OCI-LY7 (cell line): ENCODE measurements at regions not wholly inside any gene's neighbourhood (a gene's known extent, or its start where the extent isn't known, plus 50 kb on each side); places are given as distances from the start of the nearest gene placed in this dataset.

Experiments used
- BruUV-seq: library from RNA; stranded (reverse); fragments of 400-500 nt; replicated peaks from 2 replicates; lab custom pipeline; 2021; lab: Mats Ljungman, UMichigan
- CTCF ChIA-PET: fragments of 300-600 bp; sonication (Branson Sonifier 250); formaldehyde crosslinking; loops from one replicate; lab custom pipeline; 2022; ENCODE audit warnings: antibody characterized with exemption; ENCODE audit not compliant: unreplicated experiment; lab: Charles Lee
- POLR2A ChIA-PET: fragments of 300-600 bp; sonication (Branson Sonifier 250); formaldehyde crosslinking; loops from one replicate; lab custom pipeline; 2022; ENCODE audit warnings: antibody characterized with exemption; lab: Charles Lee
- DNase-seq: peaks from one replicate; pipeline ENCODE4 v3.0.0-alpha.2; 2015; ENCODE audit warnings: low spot score
- H2AFZ ChIP-seq: fragments of 200-600 bp; sonication (generic), shearing (Covaris generic); 2 replicates; pipeline ENCODE4 v1.6.1; 2014; ENCODE audit warnings: mild to moderate bottlenecking, antibody characterized with exemption, low read length, moderate library complexity
- H3K27ac ChIP-seq: fragments of 200-600 bp; sonication (generic); 2 replicates; pipeline ENCODE4 v1.5.1; 2014; ENCODE audit warnings: mixed run types, low read depth, mild to moderate bottlenecking, moderate library complexity, low read length, inconsistent platforms; ENCODE audit not compliant: poor library complexity, severe bottlenecking
- H3K36me3 ChIP-seq: fragments of 200-600 bp; sonication (generic); 2 replicates; pipeline ENCODE4 v1.6.1; 2014; ENCODE audit warnings: mild to moderate bottlenecking, antibody characterized with exemption, low read length, moderate library complexity, mixed read lengths; ENCODE audit not compliant: insufficient read depth
- H3K4me1 ChIP-seq: fragments of 200-600 bp; sonication (generic); 2 replicates; pipeline ENCODE4 v1.5.1; 2014; ENCODE audit warnings: mild to moderate bottlenecking, low read length; ENCODE audit not compliant: insufficient read depth, poor library complexity, severe bottlenecking
- H3K4me2 ChIP-seq: fragments of 200-600 bp; sonication (generic); 2 replicates; pipeline ENCODE4 v1.6.1; 2014; ENCODE audit warnings: mild to moderate bottlenecking, low read length
- H3K4me3 ChIP-seq: fragments of 200-600 bp; sonication (generic); 2 replicates; pipeline ENCODE4 v1.5.1; 2014; ENCODE audit warnings: mild to moderate bottlenecking, low read depth, low read length; ENCODE audit not compliant: poor library complexity, severe bottlenecking
- H3K79me2 ChIP-seq: fragments of 200-600 bp; sonication (generic); 2 replicates; pipeline ENCODE4 v1.6.1; 2016; ENCODE audit warnings: low read depth, mild to moderate bottlenecking, low read length, moderate library complexity, mixed read lengths; ENCODE audit not compliant: insufficient read depth
- H3K9me2 ChIP-seq: fragments of 200-600 bp; sonication (generic); 2 replicates; pipeline ENCODE4 v1.6.1; 2016; ENCODE audit warnings: mild to moderate bottlenecking, low read length, mixed read lengths; ENCODE audit not compliant: insufficient read depth
- H3K9me3 ChIP-seq: fragments of 200-600 bp; sonication (generic); 2 replicates; pipeline ENCODE4 v1.6.1; 2014; ENCODE audit warnings: mild to moderate bottlenecking, mixed run types, low read length, mixed read lengths
- H4K20me1 ChIP-seq: fragments of 200-600 bp; sonication (generic); 2 replicates; pipeline ENCODE4 v1.6.1; 2014; ENCODE audit warnings: mild to moderate bottlenecking, antibody characterized with exemption, low read length, moderate library complexity, mixed read lengths; ENCODE audit not compliant: insufficient read depth
- EZH2phosphoT487 ChIP-seq: fragments of 200-600 bp; sonication (generic); IDR thresholded peaks from 2 replicates; pipeline ENCODE4 v1.6.1; 2018; ENCODE audit warnings: low read depth, borderline replicate concordance, mild to moderate bottlenecking, mixed run types, antibody characterized with exemption, low read length, moderate library complexity, mixed read lengths
- intact Hi-C: fragments of 100-400 bp; cut with micrococcal nuclease; formaldehyde crosslinking; loops from one replicate; pipeline ENCODE4 v1.10.0; 2022; ENCODE audit not compliant: unreplicated experiment
- TF ChIP-seq, protein P1 (sequence below): fragments of 200-600 bp; sonication (generic); conservative IDR thresholded peaks from 2 replicates; pipeline ENCODE4 v1.5.1; 2014; ENCODE audit warnings: mild to moderate bottlenecking, antibody characterized with exemption, low read length, moderate library complexity, mixed read lengths

DNA sequence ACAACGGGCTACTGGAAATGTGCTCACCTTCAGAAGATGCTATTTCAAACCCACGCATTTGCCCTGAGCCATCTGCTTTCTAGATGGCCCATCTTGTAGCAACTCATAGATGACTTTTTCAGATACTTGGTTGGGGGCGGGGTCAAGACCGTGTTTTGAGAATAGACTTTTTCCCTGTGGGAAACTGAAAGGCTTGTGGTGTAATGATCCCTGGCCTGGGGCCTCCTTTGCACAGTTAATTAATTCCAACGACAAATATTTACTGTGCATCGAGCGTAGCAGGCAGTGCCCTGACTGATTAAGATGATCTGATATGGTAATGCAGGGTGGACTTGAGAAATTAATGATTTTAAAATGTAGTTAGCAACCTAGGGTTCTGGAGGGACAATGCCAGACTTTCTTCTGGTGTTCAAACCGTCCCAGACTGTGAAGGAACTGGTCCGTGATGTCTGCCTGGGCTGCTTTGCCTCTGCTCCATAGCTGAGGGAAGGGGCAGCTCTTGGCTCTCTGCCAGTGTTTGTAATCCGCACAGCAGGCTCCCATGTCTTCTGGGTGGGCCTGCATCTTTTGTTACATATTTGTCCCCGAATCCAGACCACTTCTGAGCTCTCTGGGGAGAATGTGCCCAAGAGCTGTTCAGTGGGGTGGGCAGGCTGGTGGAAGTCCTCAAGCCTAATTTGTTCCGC is 84.8 kb downstream of the ADAMTS15 start:
- H3K9me3 ChIP-seq: no peaks in the 10 kb centered on the region
- no peak overlapping the region for H3K4me2 ChIP-seq
- no peaks in the 10 kb centered on the region for H3K4me1 ChIP-seq
- intact Hi-C loops: no loop called here
- H4K20me1 ChIP-seq: no peaks in the 10 kb centered on the region
- no peaks in the 10 kb centered on the region for H3K79me2 ChIP-seq
- DNase-seq: no peak
- H3K27ac ChIP-seq: no peak overlapping the region
- no TSS peak for BruUV-seq
- TF ChIP-seq, protein P1, sequence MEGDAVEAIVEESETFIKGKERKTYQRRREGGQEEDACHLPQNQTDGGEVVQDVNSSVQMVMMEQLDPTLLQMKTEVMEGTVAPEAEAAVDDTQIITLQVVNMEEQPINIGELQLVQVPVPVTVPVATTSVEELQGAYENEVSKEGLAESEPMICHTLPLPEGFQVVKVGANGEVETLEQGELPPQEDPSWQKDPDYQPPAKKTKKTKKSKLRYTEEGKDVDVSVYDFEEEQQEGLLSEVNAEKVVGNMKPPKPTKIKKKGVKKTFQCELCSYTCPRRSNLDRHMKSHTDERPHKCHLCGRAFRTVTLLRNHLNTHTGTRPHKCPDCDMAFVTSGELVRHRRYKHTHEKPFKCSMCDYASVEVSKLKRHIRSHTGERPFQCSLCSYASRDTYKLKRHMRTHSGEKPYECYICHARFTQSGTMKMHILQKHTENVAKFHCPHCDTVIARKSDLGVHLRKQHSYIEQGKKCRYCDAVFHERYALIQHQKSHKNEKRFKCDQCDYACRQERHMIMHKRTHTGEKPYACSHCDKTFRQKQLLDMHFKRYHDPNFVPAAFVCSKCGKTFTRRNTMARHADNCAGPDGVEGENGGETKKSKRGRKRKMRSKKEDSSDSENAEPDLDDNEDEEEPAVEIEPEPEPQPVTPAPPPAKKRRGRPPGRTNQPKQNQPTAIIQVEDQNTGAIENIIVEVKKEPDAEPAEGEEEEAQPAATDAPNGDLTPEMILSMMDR: no peak
- TF ChIP-seq EZH2phosphoT487: no peak
- ChIA-PET POLR2A (no interaction called here), CTCF (no interaction called here)
- no peaks in the 10 kb centered on the region for H3K36me3 ChIP-seq
- no peak overlapping the region for H3K4me3 ChIP-seq
- no peaks in the 10 kb centered on the region for H3K9me2 ChIP-seq
- no peak overlapping the region for H2AFZ ChIP-seq

DNA sequence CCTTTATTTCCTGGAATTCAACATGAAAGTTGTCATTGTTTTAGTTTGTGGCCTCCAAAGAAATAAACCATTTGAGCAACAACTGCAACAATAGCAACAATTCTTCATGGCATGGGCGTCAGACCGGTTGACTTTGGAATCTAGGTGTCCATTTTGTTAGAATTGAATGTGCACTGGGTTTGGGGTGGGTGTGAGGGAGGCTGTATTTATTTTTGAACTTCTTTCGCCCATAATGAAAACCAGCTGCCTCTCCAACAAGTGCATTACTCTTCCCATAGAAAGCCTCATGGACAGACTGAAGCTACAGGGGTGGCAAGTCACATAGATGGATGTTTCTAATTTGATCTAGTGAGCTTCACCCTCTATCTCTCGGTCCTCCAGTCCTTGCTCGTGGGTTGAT is 85.4 kb downstream of the ADAMTS15 start:
- BruUV-seq: no TSS peak

DNA sequence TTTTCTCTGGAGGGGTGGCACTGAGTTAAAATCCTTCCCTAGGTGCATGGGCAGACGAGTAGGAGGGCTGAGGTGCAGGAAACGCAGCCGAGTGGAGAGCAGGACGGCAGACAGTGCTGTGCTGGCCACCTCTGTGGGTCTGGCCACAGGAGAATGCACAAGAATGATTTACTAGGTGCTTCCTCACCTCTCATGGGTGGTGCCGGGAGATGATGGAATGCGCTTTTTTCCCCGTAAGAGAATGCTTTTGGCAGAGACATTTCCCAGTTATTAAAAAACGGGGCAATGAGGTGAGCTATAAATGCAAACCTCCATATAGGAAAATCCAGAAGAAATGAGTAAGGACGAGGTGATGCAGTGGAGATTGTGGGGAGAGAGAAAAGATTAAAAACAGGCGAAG is 86.1 kb downstream of the ADAMTS15 start:
- Histone ChIP-seq H3K9me2 (no peaks in the 10 kb centered on the region), H2AFZ (no peak overlapping the region), H3K4me1 (no peaks in the 10 kb centered on the region), H3K4me3 (no peak overlapping the region), H3K36me3 (no peaks in the 10 kb centered on the region), H3K9me3 (no peaks in the 10 kb centered on the region), H3K4me2 (no peak overlapping the region), H3K79me2 (no peaks in the 10 kb centered on the region), H4K20me1 (no peaks in the 10 kb centered on the region), H3K27ac (no peak overlapping the region)
- TF ChIP-seq, protein P1: no peak
- TF ChIP-seq EZH2phosphoT487: no peak
- CTCF ChIA-PET: no interaction called here
- POLR2A ChIA-PET: no interaction called here
- intact Hi-C loops: no loop called here
- no TSS peak for BruUV-seq
- DNase-seq: no peak

More for the DNA sequence above, 85.4 kb downstream of the ADAMTS15 start:
- Histone ChIP-seq H4K20me1 (no peaks in the 10 kb centered on the region), H3K36me3 (no peaks in the 10 kb centered on the region), H3K27ac (no peak overlapping the region), H3K4me1 (no peaks in the 10 kb centered on the region), H3K4me3 (no peak overlapping the region), H3K79me2 (no peaks in the 10 kb centered on the region), H3K9me3 (no peaks in the 10 kb centered on the region), H3K4me2 (no peak overlapping the region), H2AFZ (no peak overlapping the region), H3K9me2 (no peaks in the 10 kb centered on the region)
- POLR2A ChIA-PET: no interaction called here
- TF ChIP-seq, protein P1: no peak
- no peak for TF ChIP-seq EZH2phosphoT487
- intact Hi-C loops: no loop called here
- DNase-seq: no peak
- CTCF ChIA-PET: no interaction called here
